OCI-LY7 (cell line): ENCODE measurements at regions not wholly inside any gene's neighbourhood (a gene's known extent, or its start where the extent isn't known, plus 50 kb on each side); places are given as distances from the start of the nearest gene placed in this dataset.

Source experiments
- BruUV-seq: library from RNA; stranded (reverse); fragments of 400-500 nt; replicated peaks from 2 replicates; lab custom pipeline; 2021; lab: Mats Ljungman, UMichigan
- CTCF ChIA-PET: fragments of 300-600 bp; sonication (Branson Sonifier 250); formaldehyde crosslinking; loops from one replicate; lab custom pipeline; 2022; ENCODE audit warnings: antibody characterized with exemption; ENCODE audit not compliant: unreplicated experiment; lab: Charles Lee
- POLR2A ChIA-PET: fragments of 300-600 bp; sonication (Branson Sonifier 250); formaldehyde crosslinking; loops from one replicate; lab custom pipeline; 2022; ENCODE audit warnings: antibody characterized with exemption; lab: Charles Lee
- DNase-seq: peaks from one replicate; pipeline ENCODE4 v3.0.0-alpha.2; 2015; ENCODE audit warnings: low spot score
- H2AFZ ChIP-seq: fragments of 200-600 bp; sonication (generic), shearing (Covaris generic); 2 replicates; pipeline ENCODE4 v1.6.1; 2014; ENCODE audit warnings: mild to moderate bottlenecking, antibody characterized with exemption, low read length, moderate library complexity
- H3K27ac ChIP-seq: fragments of 200-600 bp; sonication (generic); 2 replicates; pipeline ENCODE4 v1.5.1; 2014; ENCODE audit warnings: mixed run types, low read depth, mild to moderate bottlenecking, moderate library complexity, low read length, inconsistent platforms; ENCODE audit not compliant: poor library complexity, severe bottlenecking
- H3K36me3 ChIP-seq: fragments of 200-600 bp; sonication (generic); 2 replicates; pipeline ENCODE4 v1.6.1; 2014; ENCODE audit warnings: mild to moderate bottlenecking, antibody characterized with exemption, low read length, moderate library complexity, mixed read lengths; ENCODE audit not compliant: insufficient read depth
- H3K4me1 ChIP-seq: fragments of 200-600 bp; sonication (generic); 2 replicates; pipeline ENCODE4 v1.5.1; 2014; ENCODE audit warnings: mild to moderate bottlenecking, low read length; ENCODE audit not compliant: insufficient read depth, poor library complexity, severe bottlenecking
- H3K4me2 ChIP-seq: fragments of 200-600 bp; sonication (generic); 2 replicates; pipeline ENCODE4 v1.6.1; 2014; ENCODE audit warnings: mild to moderate bottlenecking, low read length
- H3K4me3 ChIP-seq: fragments of 200-600 bp; sonication (generic); 2 replicates; pipeline ENCODE4 v1.5.1; 2014; ENCODE audit warnings: mild to moderate bottlenecking, low read depth, low read length; ENCODE audit not compliant: poor library complexity, severe bottlenecking
- H3K79me2 ChIP-seq: fragments of 200-600 bp; sonication (generic); 2 replicates; pipeline ENCODE4 v1.6.1; 2016; ENCODE audit warnings: low read depth, mild to moderate bottlenecking, low read length, moderate library complexity, mixed read lengths; ENCODE audit not compliant: insufficient read depth
- H3K9me2 ChIP-seq: fragments of 200-600 bp; sonication (generic); 2 replicates; pipeline ENCODE4 v1.6.1; 2016; ENCODE audit warnings: mild to moderate bottlenecking, low read length, mixed read lengths; ENCODE audit not compliant: insufficient read depth
- H3K9me3 ChIP-seq: fragments of 200-600 bp; sonication (generic); 2 replicates; pipeline ENCODE4 v1.6.1; 2014; ENCODE audit warnings: mild to moderate bottlenecking, mixed run types, low read length, mixed read lengths
- H4K20me1 ChIP-seq: fragments of 200-600 bp; sonication (generic); 2 replicates; pipeline ENCODE4 v1.6.1; 2014; ENCODE audit warnings: mild to moderate bottlenecking, antibody characterized with exemption, low read length, moderate library complexity, mixed read lengths; ENCODE audit not compliant: insufficient read depth
- EZH2phosphoT487 ChIP-seq: fragments of 200-600 bp; sonication (generic); IDR thresholded peaks from 2 replicates; pipeline ENCODE4 v1.6.1; 2018; ENCODE audit warnings: low read depth, borderline replicate concordance, mild to moderate bottlenecking, mixed run types, antibody characterized with exemption, low read length, moderate library complexity, mixed read lengths
- intact Hi-C: fragments of 100-400 bp; cut with micrococcal nuclease; formaldehyde crosslinking; loops from one replicate; pipeline ENCODE4 v1.10.0; 2022; ENCODE audit not compliant: unreplicated experiment
- TF ChIP-seq, protein P1 (sequence below): fragments of 200-600 bp; sonication (generic); conservative IDR thresholded peaks from 2 replicates; pipeline ENCODE4 v1.5.1; 2014; ENCODE audit warnings: mild to moderate bottlenecking, antibody characterized with exemption, low read length, moderate library complexity, mixed read lengths

GRCh38 chr10:131784363-131785120, 116.3 kb upstream of the PPP2R2D start:
- no peak for DNase-seq
- BruUV-seq: no TSS peak
- intact Hi-C loops: no loop called here
- Histone ChIP-seq H3K4me3 (no peak overlapping the region), H3K9me3 (0 out of 2 replicates have a peak, but pooled peaks cover 2% of the 10 kb centered on the region), H3K36me3 (no peaks in the 10 kb centered on the region), H3K4me2 (no peak overlapping the region), H3K4me1 (no peaks in the 10 kb centered on the region), H3K79me2 (no peaks in the 10 kb centered on the region), H4K20me1 (no peaks in the 10 kb centered on the region), H2AFZ (no peak overlapping the region), H3K9me2 (no peaks in the 10 kb centered on the region), H3K27ac (no peak overlapping the region)
- POLR2A ChIA-PET: no interaction called here
- TF ChIP-seq, protein P1, sequence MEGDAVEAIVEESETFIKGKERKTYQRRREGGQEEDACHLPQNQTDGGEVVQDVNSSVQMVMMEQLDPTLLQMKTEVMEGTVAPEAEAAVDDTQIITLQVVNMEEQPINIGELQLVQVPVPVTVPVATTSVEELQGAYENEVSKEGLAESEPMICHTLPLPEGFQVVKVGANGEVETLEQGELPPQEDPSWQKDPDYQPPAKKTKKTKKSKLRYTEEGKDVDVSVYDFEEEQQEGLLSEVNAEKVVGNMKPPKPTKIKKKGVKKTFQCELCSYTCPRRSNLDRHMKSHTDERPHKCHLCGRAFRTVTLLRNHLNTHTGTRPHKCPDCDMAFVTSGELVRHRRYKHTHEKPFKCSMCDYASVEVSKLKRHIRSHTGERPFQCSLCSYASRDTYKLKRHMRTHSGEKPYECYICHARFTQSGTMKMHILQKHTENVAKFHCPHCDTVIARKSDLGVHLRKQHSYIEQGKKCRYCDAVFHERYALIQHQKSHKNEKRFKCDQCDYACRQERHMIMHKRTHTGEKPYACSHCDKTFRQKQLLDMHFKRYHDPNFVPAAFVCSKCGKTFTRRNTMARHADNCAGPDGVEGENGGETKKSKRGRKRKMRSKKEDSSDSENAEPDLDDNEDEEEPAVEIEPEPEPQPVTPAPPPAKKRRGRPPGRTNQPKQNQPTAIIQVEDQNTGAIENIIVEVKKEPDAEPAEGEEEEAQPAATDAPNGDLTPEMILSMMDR: no peak
- TF ChIP-seq EZH2phosphoT487: no peak
- CTCF ChIA-PET: no interaction called here

DNA sequence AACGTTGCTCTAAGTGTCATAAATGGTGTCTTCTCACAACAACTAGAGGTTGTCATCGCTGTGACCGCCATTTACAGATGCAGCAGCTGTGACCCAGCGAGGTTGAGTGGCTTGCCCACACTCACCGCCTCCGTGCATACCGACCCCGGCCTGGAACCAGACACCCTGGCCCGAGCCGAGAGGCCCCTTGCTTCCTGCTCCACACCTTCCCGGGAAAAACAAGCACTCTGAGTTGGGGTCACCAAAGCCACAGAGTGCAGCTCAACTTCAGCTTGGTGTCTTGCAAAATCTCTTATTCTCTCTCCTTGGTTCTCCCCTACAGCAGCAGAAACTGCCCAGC, 115.7 kb upstream of the PPP2R2D start:
- no peak overlapping the region for H3K27ac ChIP-seq
- 0 out of 2 replicates have a peak, but pooled peaks cover 4% of the 10 kb centered on the region for H3K9me3 ChIP-seq
- H3K4me2 ChIP-seq: no peak overlapping the region
- no TSS peak for BruUV-seq
- no peaks in the 10 kb centered on the region for H4K20me1 ChIP-seq
- no peaks in the 10 kb centered on the region for H3K36me3 ChIP-seq
- no peaks in the 10 kb centered on the region for H3K4me1 ChIP-seq
- ChIA-PET POLR2A (no interaction called here), CTCF (no interaction called here)
- no peaks in the 10 kb centered on the region for H3K79me2 ChIP-seq
- H2AFZ ChIP-seq: no peak overlapping the region
- DNase-seq: no peak
- no peak for TF ChIP-seq EZH2phosphoT487
- TF ChIP-seq, protein P1: no peak
- H3K9me2 ChIP-seq: no peaks in the 10 kb centered on the region
- intact Hi-C loops: no loop called here
- H3K4me3 ChIP-seq: no peak overlapping the region
